ENCODE measurements at regions not wholly inside any gene's neighbourhood (a gene's known extent, or its start where the extent isn't known, plus 50 kb on each side); places are given as distances from the start of the nearest gene placed in this dataset.

- no peak for DNase-seq
Measured at GRCh38 chr12:97097734-97098133, 190.7 kb downstream of the NEDD1 start.

- no peak for DNase-seq
Measured at GRCh38 chr12:97109441-97109840, 202.4 kb downstream of the NEDD1 start.

DNA sequence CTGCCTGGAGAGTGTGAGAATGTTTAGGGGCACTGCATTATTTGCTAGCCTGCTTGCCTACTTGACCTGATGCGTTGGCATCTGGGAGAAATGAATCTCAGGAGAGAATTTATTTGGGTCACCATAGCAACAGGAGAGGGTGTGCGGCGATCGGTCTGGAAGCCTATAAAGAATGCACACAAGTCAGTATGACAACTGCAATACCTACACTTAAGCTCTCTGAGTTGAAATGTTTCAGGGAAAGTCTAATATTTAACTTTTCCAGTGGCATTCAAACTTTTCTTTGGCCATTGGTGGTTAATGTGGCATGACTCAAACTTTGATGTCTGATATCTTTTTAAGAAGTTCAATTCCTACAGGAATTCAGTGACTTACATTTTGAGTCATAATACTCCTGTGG, 205.1 kb downstream of the NEDD1 start:
- DNase-seq = no peak

DNA sequence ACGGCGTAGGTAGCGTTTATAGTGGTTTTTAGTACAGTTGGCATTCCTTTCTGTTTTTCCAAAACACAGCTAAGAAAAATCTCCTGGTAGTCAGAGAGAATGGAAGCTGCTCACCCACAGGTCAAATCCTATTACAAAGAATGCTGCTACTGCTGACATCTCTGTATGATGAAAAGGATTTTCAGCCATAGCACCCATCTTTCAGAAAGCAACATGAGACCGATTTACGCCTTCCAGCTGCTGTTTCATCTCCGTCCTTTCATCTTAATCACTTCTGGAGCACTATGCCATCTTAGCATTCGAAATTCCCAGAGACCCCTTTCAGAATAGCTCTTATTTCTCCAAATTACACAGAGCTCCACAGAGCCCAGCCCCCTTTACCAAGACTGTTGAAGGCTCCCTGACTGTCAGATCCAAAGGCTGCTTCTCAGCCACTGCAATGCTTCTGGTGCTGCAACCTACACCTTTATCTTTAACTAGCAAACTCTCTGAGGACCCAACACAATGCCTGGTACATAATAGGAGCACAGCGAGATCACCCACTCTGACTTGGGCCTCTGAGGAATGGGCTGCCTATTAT, 211.8 kb downstream of the NEDD1 start:
- DNase-seq = no peak

- no peak for DNase-seq
Measured at GRCh38 chr12:97127061-97127460, 220.0 kb downstream of the NEDD1 start.

DNA sequence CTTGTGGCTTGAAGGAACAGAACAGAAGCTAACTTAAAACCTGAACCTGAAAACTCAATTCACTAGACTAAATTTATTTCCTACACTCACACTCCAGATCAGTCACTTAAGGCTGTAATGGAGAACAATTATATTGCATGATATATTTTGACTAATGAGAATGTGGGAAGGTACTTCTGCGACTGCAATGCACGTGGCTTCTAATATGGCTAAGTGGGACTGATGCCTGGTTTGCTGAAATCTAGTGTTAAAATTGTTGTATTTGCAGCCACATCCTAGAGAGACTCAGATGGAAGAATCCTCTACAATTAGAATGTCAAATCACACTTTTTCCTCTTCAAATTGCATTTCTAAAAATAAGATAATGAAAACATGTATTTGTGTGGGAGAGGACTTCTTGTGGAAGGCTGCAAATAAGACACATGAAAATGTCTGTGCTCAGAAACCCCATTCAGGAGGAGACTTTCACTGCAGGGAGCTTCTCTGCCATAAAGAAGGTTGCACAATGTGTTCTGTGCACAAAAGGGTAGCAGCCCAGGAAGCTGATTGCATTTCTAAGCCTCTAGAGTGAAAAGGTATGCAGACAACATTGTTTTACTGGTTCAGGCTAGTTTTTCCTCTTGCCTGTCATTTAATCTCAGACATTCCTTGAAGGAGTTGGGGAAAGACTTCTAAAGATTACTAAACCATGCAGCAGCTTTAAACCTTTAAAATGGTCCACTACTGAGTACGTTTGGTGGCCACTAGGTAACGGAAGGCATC, 224.3 kb downstream of the NEDD1 start:
- DNase-seq = no peak

- no peak for DNase-seq
Measured at GRCh38 chr12:97132270-97132669, 225.2 kb downstream of the NEDD1 start.

DNA sequence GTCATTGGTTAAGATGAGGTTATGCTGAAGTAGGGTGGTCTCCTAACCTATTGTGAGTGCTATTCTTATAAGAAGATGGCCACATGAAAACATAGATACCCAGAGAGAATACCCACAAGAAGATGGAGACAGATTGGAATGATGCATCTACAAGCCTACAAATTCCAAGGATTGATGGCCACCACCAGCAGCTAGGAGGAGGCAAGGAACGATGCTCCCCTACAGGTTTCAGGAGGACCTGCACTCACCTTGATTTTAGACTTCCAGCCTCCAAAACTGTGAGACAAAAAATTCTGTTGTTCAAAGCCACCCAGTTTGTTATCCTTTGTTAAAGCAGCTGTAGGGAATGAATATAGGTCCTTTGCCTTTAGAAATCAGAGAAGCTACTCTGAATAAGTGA, 227.4 kb downstream of the NEDD1 start:
- no peak for DNase-seq

DNA sequence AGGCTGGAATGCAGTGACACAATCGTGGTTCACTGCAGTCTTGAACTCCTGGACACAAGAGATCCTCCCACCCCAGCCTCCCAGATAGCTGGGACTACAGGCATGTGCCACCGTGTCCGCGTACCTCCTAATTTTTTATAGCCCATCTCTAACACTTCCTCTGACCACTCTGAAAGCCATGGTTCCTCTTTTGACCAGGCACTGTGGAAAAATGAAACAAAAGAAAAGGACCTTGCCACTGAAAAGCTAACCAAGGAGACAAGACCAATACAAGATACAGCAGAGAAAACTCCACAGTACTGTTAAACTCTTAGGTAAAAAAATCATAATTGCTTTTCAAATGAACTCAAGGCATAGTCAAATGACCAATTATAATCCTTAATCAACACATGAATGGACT, 233.3 kb downstream of the NEDD1 start:
- DNase-seq = peak in 1 of 3 donors; percentile 0

DNA sequence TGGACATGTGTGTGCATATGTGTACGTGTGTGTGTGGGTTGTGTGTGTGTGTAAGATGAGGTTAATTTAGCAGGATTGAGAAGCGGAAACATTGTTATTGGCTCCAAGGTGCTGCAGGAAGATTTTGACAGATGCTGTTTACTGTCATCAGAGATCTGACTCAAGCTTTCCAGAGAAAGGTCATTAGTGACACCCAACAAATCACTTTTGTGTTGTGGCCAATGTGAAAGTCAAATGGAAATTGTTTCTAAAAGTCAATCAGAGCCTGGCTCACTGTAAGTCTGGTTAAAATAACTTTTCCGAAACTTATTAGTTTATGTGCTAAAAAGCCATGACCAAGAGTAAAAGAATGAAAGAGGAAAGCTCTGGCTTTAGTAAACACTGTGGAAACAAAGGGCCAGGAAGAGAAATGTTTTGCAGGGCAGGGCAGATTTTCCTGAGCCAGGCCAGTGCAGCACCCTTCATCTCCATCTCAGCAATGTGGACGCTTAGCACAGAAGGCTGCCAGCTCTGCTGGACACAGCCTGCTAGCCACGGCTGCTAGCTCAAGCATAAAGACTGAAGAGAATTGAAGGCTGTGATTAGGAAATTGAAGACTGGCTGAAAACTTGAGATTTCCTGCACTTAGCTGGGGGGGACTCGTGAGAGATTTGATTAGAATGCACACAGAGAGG, 235.8 kb downstream of the NEDD1 start:
- DNase-seq = no peak

DNA sequence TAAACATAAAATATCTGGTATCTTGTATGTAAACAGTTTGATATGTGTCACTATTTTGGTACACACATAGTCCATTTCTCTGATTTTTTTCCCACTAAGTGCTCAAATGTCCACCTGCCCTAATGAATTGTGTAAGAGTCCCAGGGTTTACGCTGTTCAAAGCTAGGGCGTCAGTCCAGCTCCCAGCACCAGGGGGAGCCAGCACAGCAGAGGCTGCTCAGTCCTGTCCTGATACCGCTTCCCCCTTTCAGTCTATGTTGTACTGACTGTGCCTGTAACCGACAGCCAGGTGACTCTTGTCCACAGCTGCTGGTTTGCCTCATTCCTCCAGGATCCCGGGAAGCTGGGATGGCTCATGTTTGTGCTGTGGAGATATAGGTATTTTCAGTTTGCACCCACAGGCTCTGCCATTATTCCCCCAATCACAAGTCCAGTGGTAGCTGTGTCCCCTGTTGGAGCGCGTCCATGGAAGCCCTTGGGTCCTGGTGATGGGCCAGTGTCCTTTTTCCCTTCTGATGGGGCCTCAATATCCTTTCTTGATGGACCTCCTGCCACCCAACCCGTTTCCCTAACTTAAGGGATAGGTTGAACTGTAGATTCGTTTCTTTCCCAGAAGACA, 242.0 kb downstream of the NEDD1 start:
- DNase-seq = peak; percentile 72 to 81 (median 73)

DNA sequence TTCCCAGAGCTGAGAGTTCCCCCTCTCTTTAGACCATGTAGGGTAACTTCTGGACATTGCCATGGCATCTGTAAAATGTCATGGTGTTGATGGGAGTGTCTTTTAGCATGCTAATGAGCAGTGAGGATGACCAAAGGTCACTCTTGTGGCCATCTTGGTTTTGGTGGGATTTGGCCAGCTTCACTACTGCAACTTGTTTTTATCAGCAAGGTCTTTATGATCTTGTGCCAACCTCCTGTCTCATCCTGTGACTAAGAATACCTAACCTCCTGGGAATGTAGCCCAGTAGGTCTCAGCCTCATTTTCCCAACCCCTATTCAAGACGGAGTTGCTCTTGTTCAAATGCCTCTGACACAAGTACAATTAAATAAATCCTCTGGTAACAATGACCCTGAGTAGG, 244.4 kb downstream of the NEDD1 start:
- DNase-seq = no peak

DNA sequence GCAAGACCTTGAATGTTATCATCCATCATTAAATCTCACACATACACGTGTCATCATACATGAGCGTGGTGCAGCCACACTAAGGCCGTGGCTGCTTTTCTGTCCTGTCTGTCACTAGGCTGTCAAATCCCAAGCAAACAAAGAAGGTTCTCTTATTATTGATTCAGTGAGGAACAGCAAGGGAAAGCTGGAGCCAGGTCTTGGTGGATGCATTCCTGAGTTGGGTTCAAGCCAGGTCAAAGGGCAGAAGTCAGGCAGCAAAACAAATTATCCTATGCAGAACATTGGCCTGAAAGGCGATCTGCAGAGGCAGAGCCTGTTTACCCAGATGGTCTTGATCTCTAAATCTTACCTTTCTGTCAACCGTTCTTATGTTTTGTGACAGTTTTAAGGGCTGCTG, 252.3 kb downstream of the NEDD1 start:
- DNase-seq = no peak

DNA sequence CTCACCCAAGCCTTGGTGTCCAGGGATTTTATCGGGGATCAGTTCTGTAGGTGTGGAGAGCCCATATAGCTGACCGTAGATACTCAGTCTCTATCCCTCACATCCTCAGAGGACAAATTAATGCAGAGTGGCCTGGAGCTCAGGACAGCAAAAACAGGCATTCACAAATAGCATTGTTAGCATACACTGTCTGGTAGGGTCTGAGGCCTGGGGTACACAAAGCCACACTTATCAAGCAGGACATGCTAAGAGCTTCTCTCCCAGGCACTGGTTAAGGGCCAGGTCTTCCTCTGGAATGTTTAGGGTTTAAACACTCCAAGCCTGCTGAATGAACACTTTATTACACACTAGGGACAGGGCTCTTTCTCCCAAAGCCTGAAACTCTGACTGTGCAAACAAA, 253.2 kb downstream of the NEDD1 start:
- no peak for DNase-seq

DNA sequence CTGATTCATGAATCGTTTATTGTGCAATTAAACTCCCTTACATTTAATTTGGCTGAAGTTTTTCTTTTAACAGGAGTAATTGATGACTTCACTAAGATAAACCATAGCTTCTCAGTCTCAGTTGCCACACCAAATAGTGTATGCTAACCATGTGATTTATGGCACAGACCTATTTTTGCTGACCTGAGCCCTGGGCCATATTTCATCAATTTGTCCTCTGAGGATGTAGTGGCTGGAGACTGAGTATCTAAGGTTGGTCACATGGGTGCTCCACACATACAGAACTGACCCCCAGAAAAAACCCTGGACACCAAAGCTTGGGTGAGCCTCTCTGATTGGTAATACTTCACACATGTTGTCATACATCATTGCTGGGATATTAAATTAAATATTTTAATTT, 255.1 kb downstream of the NEDD1 start:
- DNase-seq = no peak

GRCh38 chr12:97164936-97165335, 257.9 kb downstream of the NEDD1 start:
- no peak for DNase-seq

GRCh38 chr12:97167598-97167997, 260.5 kb downstream of the NEDD1 start:
- DNase-seq = peak; percentile 15 to 32 (median 17)

DNA sequence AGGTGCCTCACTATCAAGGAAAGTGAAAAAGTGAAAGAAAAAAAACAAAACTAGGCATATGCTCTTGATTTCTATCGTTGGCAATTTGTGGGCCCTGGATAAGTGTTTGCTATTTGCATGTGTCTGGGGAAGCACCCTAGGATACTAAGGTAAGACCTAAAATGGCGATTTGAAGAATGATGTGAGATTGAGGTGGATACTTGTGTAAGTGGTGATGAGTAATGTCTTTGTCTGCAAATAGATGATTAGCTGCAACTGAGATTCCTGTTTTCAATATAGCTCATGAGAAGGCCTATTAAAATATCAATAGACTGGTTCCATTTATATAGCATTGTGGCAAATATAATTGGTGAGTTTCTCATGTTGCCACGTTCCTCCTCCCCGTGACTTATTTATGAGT, 261.7 kb downstream of the NEDD1 start:
- DNase-seq = no peak

GRCh38 chr12:97169889-97170567, 263.0 kb downstream of the NEDD1 start:
- DNase-seq = no peak

DNA sequence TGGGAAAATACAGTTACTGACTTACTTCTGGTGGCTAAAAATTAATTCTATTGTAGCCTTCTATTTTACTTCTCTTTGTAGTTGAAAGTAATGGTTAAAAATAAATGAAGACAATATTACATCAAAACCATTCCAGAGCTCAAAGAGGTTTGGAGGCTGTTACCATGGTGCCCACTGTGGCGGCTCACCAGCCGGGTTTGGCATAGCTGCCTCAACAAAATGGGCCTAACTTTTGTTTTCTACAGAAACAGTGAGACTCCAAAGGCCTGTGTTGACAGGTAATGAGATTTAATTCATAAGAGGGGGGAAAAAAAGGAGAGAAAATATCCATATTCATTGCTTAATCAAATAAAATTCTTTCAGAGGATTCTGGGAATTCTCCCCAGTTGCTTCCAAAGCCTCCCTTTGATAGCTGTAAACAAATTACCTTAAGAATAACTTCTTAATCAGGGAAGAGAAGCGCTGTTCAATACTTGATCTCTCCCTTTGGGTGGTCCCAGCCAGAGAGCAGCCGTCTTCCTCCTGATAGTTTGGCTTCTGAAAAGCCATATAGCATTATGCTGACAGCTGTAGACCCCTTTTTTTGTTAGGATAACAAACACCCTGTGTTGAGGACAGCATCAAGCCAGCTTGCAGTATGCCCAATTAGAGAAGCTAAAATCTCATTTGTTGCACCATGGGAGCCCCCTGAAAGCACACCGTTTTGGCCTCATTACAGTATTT, 266.8 kb downstream of the NEDD1 start:
- DNase-seq = no peak

- DNase-seq = no peak
Measured at GRCh38 chr12:97177481-97177880, 270.4 kb downstream of the NEDD1 start.

- DNase-seq = no peak
Measured at GRCh38 chr12:97181571-97182265, 274.7 kb downstream of the NEDD1 start.

All from suppressor macrophage treated with lipopolysaccharide for 1 hour (primary cell).